ENCODE measurements at regions not wholly inside any gene's neighbourhood (a gene's known extent, or its start where the extent isn't known, plus 50 kb on each side); places are given as distances from the start of the nearest gene placed in this dataset.

DNA sequence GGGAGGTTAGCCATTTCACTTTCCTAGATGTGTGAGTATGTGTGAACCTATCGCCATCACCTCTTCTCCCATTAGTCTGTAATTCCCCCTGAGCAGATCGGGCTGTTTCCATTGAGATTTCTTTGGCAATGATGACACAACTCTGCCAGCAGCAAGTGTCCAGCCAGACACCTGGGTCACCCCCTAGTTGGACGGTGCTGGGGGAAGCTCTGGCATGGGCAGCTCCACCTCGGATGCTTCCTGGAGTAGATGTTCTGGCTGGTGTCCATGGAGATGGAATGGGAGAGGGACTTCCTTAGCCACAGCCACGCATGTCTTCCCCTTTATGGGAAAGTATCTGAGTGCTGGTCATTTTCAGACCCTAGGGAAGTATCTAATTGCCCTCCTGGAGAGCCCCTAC is 247.9 kb upstream of the RPL38 start:
- TF ChIP-seq SMC3 (conservative IDR thresholded peaks at IDR 0.05; ENCODE audit: poor library complexity) (no peak), POLR2AphosphoS5 (IDR thresholded peaks at IDR 0.05) (no peak)
- TF ChIP-seq, protein P1, sequence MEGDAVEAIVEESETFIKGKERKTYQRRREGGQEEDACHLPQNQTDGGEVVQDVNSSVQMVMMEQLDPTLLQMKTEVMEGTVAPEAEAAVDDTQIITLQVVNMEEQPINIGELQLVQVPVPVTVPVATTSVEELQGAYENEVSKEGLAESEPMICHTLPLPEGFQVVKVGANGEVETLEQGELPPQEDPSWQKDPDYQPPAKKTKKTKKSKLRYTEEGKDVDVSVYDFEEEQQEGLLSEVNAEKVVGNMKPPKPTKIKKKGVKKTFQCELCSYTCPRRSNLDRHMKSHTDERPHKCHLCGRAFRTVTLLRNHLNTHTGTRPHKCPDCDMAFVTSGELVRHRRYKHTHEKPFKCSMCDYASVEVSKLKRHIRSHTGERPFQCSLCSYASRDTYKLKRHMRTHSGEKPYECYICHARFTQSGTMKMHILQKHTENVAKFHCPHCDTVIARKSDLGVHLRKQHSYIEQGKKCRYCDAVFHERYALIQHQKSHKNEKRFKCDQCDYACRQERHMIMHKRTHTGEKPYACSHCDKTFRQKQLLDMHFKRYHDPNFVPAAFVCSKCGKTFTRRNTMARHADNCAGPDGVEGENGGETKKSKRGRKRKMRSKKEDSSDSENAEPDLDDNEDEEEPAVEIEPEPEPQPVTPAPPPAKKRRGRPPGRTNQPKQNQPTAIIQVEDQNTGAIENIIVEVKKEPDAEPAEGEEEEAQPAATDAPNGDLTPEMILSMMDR (IDR thresholded peaks at IDR 0.05; ENCODE audit: poor library complexity, severe bottlenecking) = no peak
- H3K9me3 ChIP-seq (ENCODE audit: low read length) = peaks cover 3% of the 10 kb centered on the region
- no peak overlapping the region for H3K4me3 ChIP-seq (ENCODE audit: low read length)
- no peaks in the 10 kb centered on the region for H3K36me3 ChIP-seq (ENCODE audit: insufficient read depth, low read length)
- H3K9ac ChIP-seq (ENCODE audit: low read length) = no peak overlapping the region
- H3K4me2 ChIP-seq (ENCODE audit: low read length) = no peak overlapping the region
- no peaks in the 10 kb centered on the region for H4K20me1 ChIP-seq (ENCODE audit: insufficient read depth)
- no peak overlapping the region for H2AFZ ChIP-seq (ENCODE audit: low read depth, low read length)
- no peaks in the 10 kb centered on the region for H3K9me2 ChIP-seq (ENCODE audit: insufficient read depth, low read length)
- H3K27me3 ChIP-seq (ENCODE audit: insufficient read depth, low read depth, low read length) = peaks cover 10% of the 10 kb centered on the region
- H3K27ac ChIP-seq (ENCODE audit: low read length) = no peak overlapping the region
- no peaks in the 10 kb centered on the region for H3K79me2 ChIP-seq (replicated peaks; ENCODE audit: insufficient read depth, low read length)
- H3F3A ChIP-seq (ENCODE audit: insufficient read depth, low read length, poor library complexity, severe bottlenecking) = no peaks in the 10 kb centered on the region

DNA sequence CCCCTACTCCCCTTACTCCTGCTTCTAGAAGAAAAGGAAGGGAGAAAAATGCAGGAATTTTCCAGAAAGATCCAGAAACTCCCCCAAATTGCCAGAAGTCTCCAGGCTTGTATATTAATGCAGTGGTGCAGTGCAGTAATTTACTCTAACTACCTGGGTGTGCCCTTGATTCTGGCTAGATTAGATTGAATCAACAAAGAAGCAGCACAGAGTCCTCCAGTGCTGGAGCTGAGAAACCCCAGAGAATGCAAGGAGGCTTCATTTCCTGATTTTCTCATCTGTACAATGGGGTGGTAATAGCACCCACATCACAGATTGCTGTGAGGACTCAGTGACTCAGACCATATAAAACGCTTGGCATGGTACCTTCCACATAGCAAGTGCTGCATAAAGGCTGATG is 247.3 kb upstream of the RPL38 start:
- TF ChIP-seq SMC3 (conservative IDR thresholded peaks at IDR 0.05; ENCODE audit: poor library complexity) (no peak), POLR2AphosphoS5 (IDR thresholded peaks at IDR 0.05) (no peak), MXI1 (conservative IDR thresholded peaks at IDR 0.05; ENCODE audit: poor library complexity, severe bottlenecking) (no peak), RAD21 (conservative IDR thresholded peaks at IDR 0.05) (no peak), TAF1 (IDR thresholded peaks at IDR 0.05; ENCODE audit: low read depth) (no peak), EP300 (conservative IDR thresholded peaks at IDR 0.05; ENCODE audit: poor library complexity, severe bottlenecking) (no peak), EZH2 (IDR thresholded peaks at IDR 0.05; ENCODE audit: borderline replicate concordance, insufficient read depth, low read length, poor library complexity, severe bottlenecking) (no peak)
- TF ChIP-seq, protein P1 (IDR thresholded peaks at IDR 0.05; ENCODE audit: poor library complexity, severe bottlenecking) = no peak
- TF ChIP-seq, protein P2, sequence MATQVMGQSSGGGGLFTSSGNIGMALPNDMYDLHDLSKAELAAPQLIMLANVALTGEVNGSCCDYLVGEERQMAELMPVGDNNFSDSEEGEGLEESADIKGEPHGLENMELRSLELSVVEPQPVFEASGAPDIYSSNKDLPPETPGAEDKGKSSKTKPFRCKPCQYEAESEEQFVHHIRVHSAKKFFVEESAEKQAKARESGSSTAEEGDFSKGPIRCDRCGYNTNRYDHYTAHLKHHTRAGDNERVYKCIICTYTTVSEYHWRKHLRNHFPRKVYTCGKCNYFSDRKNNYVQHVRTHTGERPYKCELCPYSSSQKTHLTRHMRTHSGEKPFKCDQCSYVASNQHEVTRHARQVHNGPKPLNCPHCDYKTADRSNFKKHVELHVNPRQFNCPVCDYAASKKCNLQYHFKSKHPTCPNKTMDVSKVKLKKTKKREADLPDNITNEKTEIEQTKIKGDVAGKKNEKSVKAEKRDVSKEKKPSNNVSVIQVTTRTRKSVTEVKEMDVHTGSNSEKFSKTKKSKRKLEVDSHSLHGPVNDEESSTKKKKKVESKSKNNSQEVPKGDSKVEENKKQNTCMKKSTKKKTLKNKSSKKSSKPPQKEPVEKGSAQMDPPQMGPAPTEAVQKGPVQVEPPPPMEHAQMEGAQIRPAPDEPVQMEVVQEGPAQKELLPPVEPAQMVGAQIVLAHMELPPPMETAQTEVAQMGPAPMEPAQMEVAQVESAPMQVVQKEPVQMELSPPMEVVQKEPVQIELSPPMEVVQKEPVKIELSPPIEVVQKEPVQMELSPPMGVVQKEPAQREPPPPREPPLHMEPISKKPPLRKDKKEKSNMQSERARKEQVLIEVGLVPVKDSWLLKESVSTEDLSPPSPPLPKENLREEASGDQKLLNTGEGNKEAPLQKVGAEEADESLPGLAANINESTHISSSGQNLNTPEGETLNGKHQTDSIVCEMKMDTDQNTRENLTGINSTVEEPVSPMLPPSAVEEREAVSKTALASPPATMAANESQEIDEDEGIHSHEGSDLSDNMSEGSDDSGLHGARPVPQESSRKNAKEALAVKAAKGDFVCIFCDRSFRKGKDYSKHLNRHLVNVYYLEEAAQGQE (IDR thresholded peaks at IDR 0.05; ENCODE audit: borderline replicate concordance) = no peak
- Histone ChIP-seq H3K27ac (ENCODE audit: low read length) (no peak overlapping the region), H3K79me2 (replicated peaks; ENCODE audit: insufficient read depth, low read length) (no peaks in the 10 kb centered on the region), H2AFZ (ENCODE audit: low read depth, low read length) (no peak overlapping the region), H3K36me3 (ENCODE audit: insufficient read depth, low read length) (no peaks in the 10 kb centered on the region), H3K9ac (ENCODE audit: low read length) (no peak overlapping the region), H3F3A (ENCODE audit: insufficient read depth, low read length, poor library complexity, severe bottlenecking) (no peaks in the 10 kb centered on the region), H3K27me3 (ENCODE audit: insufficient read depth, low read depth, low read length) (peaks cover 10% of the 10 kb centered on the region), H3K9me3 (ENCODE audit: low read length) (peaks cover 3% of the 10 kb centered on the region), H4K20me1 (ENCODE audit: insufficient read depth) (no peaks in the 10 kb centered on the region), H3K4me2 (ENCODE audit: low read length) (no peak overlapping the region), H3K9me2 (ENCODE audit: insufficient read depth, low read length) (no peaks in the 10 kb centered on the region), H3K4me3 (ENCODE audit: low read length) (no peak overlapping the region)

All from neural cell (in vitro differentiated cells).